ENCODE measurements at regions not wholly inside any gene's neighbourhood (a gene's known extent, or its start where the extent isn't known, plus 50 kb on each side); places are given as distances from the start of the nearest gene placed in this dataset.

DNA sequence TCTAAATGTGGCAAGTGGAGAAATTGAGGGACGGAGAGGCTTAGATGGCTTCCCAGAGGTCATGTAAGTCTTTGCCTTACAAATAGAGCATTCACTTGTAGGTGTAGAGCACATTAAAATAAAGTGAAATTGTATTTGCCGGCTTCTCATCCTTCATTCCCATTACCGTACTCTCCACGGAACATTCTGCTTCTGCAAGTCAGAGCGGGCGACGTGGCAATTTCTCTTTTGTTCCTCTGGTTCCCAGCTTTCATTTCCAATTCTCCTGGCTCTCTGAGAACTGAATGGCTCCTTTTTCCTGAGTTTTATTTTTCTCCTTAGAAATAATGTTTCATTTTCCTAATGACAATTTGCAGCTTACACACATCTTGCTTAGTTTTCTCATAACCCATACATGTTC is 51.3 kb upstream of the PFKP start:
- no peak for DNase-seq

DNA sequence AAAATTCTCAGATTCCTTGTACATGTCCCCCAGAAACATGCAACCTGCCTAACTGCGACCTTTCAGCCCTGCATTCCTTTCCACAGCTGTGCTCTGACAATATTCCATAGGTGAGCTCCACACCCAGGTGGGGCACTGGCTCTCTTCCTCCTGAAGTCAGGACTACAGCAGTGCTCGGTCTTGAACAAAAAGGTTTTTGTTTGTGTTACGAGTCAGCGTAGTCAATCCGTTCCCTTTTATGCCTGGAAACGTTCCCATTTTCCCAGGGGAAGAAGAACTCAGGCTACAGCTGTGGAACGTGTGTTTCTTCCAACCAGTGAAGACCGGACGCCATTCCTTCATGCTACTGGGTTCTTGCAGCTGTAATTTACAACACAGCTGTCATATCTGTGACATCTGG is 52.4 kb upstream of the PFKP start:
- no peak for DNase-seq

GRCh38 chr10:3012223-3012622 is 55.1 kb upstream of the PFKP start:
- DNase-seq, result no peak

GRCh38 chr10:3010816-3011460 is 56.4 kb upstream of the PFKP start:
- DNase-seq, result no peak

DNA sequence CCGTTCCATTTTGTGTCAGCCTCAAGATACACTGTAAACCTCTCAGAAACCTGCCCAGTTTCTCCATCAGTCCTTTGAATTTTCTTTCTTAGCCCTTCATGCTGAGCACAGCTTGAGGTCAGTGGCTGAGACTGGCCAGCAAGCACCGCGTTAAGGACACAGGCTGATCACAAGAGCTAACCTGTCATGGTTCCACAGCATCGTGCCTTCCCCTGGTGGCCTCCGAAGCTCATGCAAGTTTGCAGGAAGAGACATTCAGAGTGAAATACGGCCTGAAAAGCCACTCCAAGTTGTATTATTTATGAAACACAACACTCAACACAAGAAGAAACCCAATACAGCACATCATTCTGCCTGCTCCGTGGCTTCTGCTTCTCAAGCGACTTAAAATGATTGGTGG is 57.0 kb upstream of the PFKP start:
- DNase-seq, result no peak

DNA sequence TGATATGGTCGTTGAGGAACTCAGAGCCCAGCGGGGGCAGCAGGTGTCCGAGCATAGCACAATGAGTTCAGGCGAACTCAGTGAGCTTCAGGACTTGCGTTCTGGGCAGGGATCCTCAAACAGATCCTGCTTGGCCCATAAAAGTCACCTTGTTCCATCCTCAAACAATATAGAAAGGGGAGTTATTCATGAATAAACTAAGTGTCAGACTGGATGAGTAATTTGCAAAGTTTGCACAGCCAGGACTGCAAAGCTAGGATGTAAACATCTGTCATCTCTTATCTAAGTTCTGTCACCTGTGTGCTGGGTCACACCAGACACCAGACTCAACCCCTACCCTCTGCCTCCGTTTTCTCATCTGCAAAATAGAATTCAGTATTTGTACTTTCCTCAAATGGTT is 58.0 kb upstream of the PFKP start:
- no peak for DNase-seq

DNA sequence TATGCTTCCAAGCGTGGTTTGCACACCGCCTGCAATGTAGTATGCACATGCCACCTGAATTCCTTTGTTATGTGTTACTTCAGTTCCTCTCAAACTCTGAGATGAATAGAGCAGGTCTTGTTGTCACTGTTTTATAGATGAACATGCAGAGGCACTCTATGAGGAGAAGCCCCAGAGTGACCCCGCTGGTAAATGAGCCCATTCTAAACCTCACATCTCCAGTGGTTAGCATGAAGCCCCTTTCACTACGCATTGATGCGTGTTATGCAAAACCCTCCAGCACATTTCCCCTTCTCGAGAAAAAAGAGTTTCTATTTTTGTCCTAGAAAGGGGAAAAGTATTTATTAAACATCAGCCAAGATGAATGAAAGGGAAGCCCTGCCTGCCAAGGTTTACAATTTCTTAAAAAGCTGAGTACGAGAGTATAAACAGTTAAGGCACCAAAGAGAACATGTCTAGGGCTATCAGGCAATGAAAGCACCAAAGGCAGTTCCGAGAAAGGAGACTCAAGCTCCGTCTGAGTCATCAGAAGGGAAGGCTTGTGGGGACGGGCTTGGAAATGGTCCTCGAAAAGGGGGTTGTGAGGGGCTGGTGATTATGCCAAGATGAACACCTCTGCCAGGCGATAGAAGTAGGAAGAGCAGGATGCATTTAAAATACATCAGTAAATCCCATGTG is 58.7 kb upstream of the PFKP start:
- no peak for DNase-seq

DNA sequence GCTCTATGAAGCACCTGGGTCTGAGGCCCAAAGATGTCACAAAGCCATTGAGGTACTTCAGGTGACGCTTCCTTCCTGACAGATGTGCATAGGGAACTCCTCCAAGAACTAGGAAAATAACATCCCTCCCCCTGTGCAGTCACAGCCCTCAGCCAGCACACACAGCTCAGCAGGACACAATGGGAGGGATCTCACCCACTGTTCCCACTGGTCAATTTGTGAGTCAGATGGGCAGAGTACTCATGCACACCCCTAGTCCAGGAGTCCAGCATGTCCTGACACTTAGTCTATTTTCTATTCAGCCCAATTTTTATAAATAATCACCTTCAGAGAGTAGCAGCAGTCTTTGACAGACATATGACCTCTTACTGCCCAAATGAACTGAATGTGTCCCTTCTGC is 60.7 kb upstream of the PFKP start:
- DNase-seq, result no peak

GRCh38 chr10:3006093-3006492 is 61.3 kb upstream of the PFKP start:
- no peak for DNase-seq

- no peak for DNase-seq
Observed at GRCh38 chr10:3002304-3002703, 65.0 kb upstream of the PFKP start.

- no peak for DNase-seq
Observed at GRCh38 chr10:3000048-3000447, 67.3 kb upstream of the PFKP start.

GRCh38 chr10:2994221-2994961 is 73.0 kb upstream of the PFKP start:
- no peak for DNase-seq

GRCh38 chr10:2993636-2994035 is 73.7 kb upstream of the PFKP start:
- DNase-seq, result no peak

- no peak for DNase-seq
Observed at GRCh38 chr10:2992401-2993198, 74.7 kb upstream of the PFKP start.

DNA sequence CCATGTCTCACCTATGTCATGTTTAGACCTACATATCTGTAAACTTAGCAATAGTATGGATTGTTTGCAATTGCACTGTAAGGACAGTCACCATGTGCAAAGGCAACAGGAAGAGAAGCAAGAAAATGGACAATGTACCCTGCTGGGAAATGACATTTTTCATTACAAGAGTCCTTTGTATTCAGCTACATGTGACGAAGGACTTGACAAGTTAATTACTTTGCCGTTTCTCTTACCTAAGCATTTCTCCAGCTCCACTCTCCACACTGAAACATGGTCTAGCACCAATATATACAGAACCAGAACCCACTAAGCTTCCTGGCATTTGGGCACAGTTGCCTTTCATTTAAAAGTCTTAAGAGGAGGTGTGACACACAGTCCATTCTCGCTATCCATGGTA is 76.6 kb upstream of the PFKP start:
- no peak for DNase-seq

- DNase-seq, result no peak
Observed at GRCh38 chr10:2989292-2989947, 77.9 kb upstream of the PFKP start.

DNA sequence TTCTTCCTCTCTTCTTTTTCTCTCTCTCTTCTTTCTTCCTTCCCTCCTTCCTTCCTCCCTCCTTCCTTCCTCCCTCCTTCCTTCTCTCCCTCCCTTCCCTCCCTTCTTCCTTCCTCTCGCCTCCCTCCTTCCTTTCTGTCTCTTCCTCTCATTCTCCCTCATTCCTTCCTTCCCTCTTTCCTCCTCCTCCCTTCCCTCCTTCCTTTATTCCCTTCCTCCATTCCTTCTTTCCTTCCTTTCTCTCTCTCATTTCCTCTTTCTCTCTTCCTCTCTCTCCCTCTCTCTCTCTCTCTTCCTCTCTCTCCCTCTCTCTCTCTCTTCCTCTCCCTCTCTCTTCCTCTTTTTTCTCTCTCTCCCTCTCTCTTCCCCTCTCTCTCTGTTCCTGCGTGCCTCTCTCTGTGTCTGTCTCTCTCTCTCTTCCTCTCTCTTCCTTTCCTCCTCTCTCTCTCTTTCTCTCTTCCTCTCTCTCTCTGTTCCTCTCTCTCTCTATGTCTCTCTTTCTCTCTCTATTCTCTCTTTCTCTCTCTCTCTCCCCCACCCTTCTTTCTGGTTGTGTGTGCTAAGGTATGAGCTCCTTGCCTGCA is 80.1 kb upstream of the PFKP start:
- no peak for DNase-seq

- DNase-seq, result no peak
Observed at GRCh38 chr10:2986391-2986801, 81.0 kb upstream of the PFKP start.

- peak; percentile 11 for DNase-seq
Observed at GRCh38 chr10:2985729-2986232, 81.6 kb upstream of the PFKP start.

DNA sequence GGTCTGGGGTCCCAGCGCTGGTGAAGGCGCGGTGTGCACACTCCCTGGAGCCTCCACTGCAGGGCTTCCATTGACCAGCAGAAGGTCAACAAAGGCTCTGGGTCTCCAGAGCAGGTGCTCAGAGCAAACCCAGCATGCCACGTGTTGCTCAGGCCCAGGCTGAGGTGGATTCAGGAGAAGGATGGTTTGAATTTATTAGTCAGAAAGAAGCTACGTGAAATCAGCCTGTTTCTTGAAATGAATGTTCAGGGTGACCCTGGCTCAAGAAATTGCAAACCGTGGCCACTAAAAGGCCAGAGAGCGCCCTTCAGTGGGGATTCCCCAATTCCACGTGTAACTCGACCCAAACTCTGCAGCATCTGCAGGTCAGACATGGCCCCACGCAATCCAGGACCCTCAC is 82.7 kb upstream of the PFKP start:
- no peak for DNase-seq

- DNase-seq, result no peak
Observed at GRCh38 chr10:2982146-2982545, 85.2 kb upstream of the PFKP start.

GRCh38 chr10:2981361-2981801 is 86.0 kb upstream of the PFKP start:
- no peak for DNase-seq
